Stomach (tissue), 4 donors: ENCODE measurements at regions not wholly inside any gene's neighbourhood (a gene's known extent, or its start where the extent isn't known, plus 50 kb on each side); places are given as distances from the start of the nearest gene placed in this dataset.

Experiments used
- CTCF ChIP-seq, 7 experiments: fragments of 450-650 bp in 4 of 7; fragments of 200-600 bp in 3 of 7; sonication (generic) in 3 of 7; IDR thresholded peaks; one replicate each; pipeline ENCODE4 v1.5.1; 2016 to 2019; ENCODE audit warnings: antibody characterized with exemption in 7 of 7, control low read depth in 2 of 7, mild to moderate bottlenecking in 1 of 7
- POLR2A ChIP-seq, 4 donors: fragments of 450-650 bp; IDR thresholded peaks; one replicate each; pipeline ENCODE4 v1.6.1; 2016; ENCODE audit warnings: antibody characterized with exemption in 4 of 4, control low read depth in 2 of 4, mild to moderate bottlenecking in 1 of 4, moderate library complexity in 1 of 4

GRCh38 chr20:63124092-63124781 is 91.7 kb downstream of the YTHDF1 start:
- TF ChIP-seq CTCF (IDR thresholded peaks at IDR 0.05) (no peak), POLR2A (IDR thresholded peaks at IDR 0.05) (no peak)
